ENCODE measurements at regions not wholly inside any gene's neighbourhood (a gene's known extent, or its start where the extent isn't known, plus 50 kb on each side); places are given as distances from the start of the nearest gene placed in this dataset.

DNA sequence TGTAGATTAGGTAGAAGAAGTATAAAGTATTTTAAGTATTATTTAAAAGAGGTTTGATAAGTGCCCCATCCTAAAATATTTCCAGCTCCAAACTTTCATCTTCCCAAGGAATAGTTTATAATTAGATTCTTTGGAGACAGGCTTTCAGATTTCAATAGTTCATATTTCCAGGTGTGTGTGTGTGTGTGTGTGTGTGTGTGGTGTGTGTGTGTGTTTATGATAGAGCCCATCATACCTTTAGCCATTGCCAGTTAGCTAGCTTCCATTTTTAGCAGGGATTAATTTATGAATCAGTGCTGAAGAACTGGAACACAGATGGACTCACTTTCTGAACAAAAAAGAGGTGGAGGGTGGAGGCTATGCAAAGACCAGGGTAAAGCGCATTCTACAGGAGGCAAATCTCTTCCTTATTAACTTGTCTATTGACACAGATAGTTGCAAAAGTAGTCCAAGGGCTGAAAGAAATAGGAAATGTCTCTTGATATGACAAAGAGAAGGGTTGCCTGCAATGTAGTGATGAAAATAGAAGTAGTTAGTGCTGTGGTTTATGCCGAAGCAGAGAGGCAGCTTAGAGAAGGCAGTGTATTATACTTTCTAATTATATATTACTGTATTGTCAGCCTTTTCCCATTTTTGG is 301.1 kb downstream of the MAN2A1 start:
- Histone ChIP-seq H3K4me1 (ENCODE audit: insufficient read depth, poor library complexity, severe bottlenecking) (no peaks in the 10 kb centered on the region), H3K27ac (ENCODE audit: poor library complexity, severe bottlenecking) (no peak overlapping the region), H3K36me3 (ENCODE audit: low read depth) (no peaks in the 10 kb centered on the region), H3K27me3 (ENCODE audit: insufficient read depth, poor library complexity, severe bottlenecking) (peaks cover 16% of the 10 kb centered on the region), H3K9me3 (ENCODE audit: severe bottlenecking) (no peaks in the 10 kb centered on the region), H3K4me3 (ENCODE audit: severe bottlenecking) (no peak overlapping the region)
- TF ChIP-seq, protein P1, sequence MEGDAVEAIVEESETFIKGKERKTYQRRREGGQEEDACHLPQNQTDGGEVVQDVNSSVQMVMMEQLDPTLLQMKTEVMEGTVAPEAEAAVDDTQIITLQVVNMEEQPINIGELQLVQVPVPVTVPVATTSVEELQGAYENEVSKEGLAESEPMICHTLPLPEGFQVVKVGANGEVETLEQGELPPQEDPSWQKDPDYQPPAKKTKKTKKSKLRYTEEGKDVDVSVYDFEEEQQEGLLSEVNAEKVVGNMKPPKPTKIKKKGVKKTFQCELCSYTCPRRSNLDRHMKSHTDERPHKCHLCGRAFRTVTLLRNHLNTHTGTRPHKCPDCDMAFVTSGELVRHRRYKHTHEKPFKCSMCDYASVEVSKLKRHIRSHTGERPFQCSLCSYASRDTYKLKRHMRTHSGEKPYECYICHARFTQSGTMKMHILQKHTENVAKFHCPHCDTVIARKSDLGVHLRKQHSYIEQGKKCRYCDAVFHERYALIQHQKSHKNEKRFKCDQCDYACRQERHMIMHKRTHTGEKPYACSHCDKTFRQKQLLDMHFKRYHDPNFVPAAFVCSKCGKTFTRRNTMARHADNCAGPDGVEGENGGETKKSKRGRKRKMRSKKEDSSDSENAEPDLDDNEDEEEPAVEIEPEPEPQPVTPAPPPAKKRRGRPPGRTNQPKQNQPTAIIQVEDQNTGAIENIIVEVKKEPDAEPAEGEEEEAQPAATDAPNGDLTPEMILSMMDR (IDR thresholded peaks at IDR 0.05; ENCODE audit: poor library complexity, severe bottlenecking) = no peak
- no peak for ATAC-seq (ENCODE audit: low read depth)
- DNase-seq (ENCODE audit: low spot score) = no peak

DNA sequence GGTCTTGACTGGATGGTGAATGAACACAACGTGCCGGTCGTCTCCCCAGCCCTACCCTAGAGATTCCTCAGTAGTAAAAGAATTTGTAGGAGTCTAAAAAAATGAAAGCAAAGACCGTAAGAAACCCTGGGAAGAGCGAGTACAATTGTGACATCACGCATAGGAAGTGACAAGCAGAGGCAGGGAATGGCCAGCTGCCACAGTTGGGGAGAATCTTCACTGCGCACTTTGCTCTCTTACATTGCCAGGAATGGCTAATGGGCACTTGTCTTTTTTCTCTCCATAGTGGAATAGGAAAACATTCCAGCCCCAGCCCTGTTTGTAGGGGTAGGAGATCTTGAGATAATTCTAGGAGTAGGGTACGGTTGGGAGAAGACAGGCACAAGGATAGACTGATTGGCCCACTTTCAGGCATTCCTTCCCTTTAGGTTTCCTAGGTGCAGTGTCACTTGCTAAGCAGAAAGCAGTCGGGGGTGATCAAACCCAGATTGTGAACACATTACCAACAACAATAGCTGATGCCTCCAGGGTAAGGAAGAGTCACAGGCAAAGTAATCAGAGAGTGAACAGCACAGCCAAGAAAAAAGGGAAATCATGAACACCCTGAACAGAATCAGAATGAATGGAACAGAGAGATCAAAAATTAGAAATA is 302.7 kb downstream of the MAN2A1 start:
- ATAC-seq (ENCODE audit: low read depth) (no peak), DNase-seq (ENCODE audit: low spot score) (no peak)
- TF ChIP-seq, protein P1 (IDR thresholded peaks at IDR 0.05; ENCODE audit: poor library complexity, severe bottlenecking) = no peak

DNA sequence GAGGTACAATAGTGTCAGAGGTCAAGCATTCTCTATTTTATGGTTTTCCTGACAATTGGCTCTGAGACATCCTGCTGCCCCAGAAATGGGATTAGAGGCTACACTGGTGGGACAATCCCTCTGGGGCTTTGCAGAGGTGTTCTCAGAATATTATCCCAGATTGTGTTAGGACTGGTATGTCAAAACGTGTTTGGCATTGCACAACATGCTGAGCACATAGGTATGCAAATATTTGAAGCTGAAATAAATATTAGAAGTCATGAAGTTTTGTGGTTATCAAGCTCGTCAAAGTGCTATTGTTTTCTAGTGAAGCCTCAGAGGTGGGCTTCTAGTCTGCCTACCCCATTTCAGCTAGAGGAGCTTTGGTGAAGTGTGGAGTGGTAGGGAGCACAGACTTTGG is 304.4 kb downstream of the MAN2A1 start:
- Histone ChIP-seq H3K9me3 (ENCODE audit: severe bottlenecking) (no peaks in the 10 kb centered on the region), H3K27me3 (ENCODE audit: insufficient read depth, poor library complexity, severe bottlenecking) (peaks cover 9% of the 10 kb centered on the region), H3K4me1 (ENCODE audit: insufficient read depth, poor library complexity, severe bottlenecking) (no peaks in the 10 kb centered on the region), H3K36me3 (ENCODE audit: low read depth) (no peaks in the 10 kb centered on the region), H3K4me3 (ENCODE audit: severe bottlenecking) (no peak overlapping the region), H3K27ac (ENCODE audit: poor library complexity, severe bottlenecking) (no peak overlapping the region)
- TF ChIP-seq, protein P1 (IDR thresholded peaks at IDR 0.05; ENCODE audit: poor library complexity, severe bottlenecking) = no peak
- ATAC-seq (ENCODE audit: low read depth) (no peak), DNase-seq (ENCODE audit: low spot score) (no peak)

More for the DNA sequence above, 302.7 kb downstream of the MAN2A1 start:
- Histone ChIP-seq H3K9me3 (ENCODE audit: severe bottlenecking) (no peaks in the 10 kb centered on the region), H3K27ac (ENCODE audit: poor library complexity, severe bottlenecking) (no peak overlapping the region), H3K4me1 (ENCODE audit: insufficient read depth, poor library complexity, severe bottlenecking) (no peaks in the 10 kb centered on the region), H3K27me3 (ENCODE audit: insufficient read depth, poor library complexity, severe bottlenecking) (peaks cover 19% of the 10 kb centered on the region), H3K4me3 (ENCODE audit: severe bottlenecking) (no peak overlapping the region), H3K36me3 (ENCODE audit: low read depth) (no peaks in the 10 kb centered on the region)

DNA sequence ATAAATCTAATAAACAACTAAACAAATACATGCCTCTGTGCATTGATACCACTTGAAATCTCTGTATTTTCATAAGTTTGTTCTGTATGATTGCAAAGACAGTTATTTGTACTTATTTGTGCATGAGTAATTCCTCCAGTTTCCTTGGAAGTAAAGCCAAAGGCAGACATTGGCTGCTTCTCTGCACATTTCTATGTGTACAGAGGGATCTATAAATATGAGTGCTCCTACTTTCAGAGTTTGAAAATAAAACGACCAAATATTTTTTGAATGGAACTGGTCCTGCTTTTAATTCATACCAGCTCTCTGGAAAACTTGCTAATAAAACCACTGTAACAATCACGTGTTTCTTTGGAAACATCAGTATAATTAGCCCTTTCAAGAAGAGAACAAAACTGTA is 306.5 kb downstream of the MAN2A1 start:
- no peaks in the 10 kb centered on the region for H3K36me3 ChIP-seq (ENCODE audit: low read depth)
- no peaks in the 10 kb centered on the region for H3K9me3 ChIP-seq (ENCODE audit: severe bottlenecking)
- no peak for DNase-seq (ENCODE audit: low spot score)
- H3K4me3 ChIP-seq (ENCODE audit: severe bottlenecking) = no peak overlapping the region
- ATAC-seq (ENCODE audit: low read depth) = no peak
- H3K27ac ChIP-seq (ENCODE audit: poor library complexity, severe bottlenecking) = no peak overlapping the region
- TF ChIP-seq, protein P1 (IDR thresholded peaks at IDR 0.05; ENCODE audit: poor library complexity, severe bottlenecking) = no peak
- H3K27me3 ChIP-seq (ENCODE audit: insufficient read depth, poor library complexity, severe bottlenecking) = peaks cover 4% of the 10 kb centered on the region
- H3K4me1 ChIP-seq (ENCODE audit: insufficient read depth, poor library complexity, severe bottlenecking) = no peaks in the 10 kb centered on the region

DNA sequence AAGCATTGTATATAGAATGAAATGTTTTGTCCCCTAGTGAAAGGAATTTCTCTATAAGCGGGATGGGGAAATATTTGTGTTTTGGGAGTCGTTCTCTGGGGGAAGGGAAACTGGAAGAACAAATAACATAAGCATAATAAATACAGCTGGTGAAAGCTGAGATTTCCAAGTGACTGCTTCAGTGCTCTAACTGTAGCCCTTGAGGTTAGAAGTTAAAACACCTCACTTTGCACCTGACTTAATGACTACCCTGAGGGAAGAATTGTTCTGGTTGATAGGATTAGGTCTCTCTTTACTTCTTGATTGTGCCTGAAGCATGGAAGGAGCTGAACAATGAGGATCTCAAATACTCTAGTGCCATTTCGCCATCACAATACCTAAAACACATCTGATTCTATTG is 307.4 kb downstream of the MAN2A1 start:
- Histone ChIP-seq H3K4me1 (ENCODE audit: insufficient read depth, poor library complexity, severe bottlenecking) (no peaks in the 10 kb centered on the region), H3K9me3 (ENCODE audit: severe bottlenecking) (no peaks in the 10 kb centered on the region), H3K4me3 (ENCODE audit: severe bottlenecking) (no peak overlapping the region), H3K27ac (ENCODE audit: poor library complexity, severe bottlenecking) (no peak overlapping the region), H3K36me3 (ENCODE audit: low read depth) (no peaks in the 10 kb centered on the region), H3K27me3 (ENCODE audit: insufficient read depth, poor library complexity, severe bottlenecking) (peaks cover 4% of the 10 kb centered on the region)
- DNase-seq (ENCODE audit: low spot score) (no peak), ATAC-seq (ENCODE audit: low read depth) (no peak)
- TF ChIP-seq, protein P1 (IDR thresholded peaks at IDR 0.05; ENCODE audit: poor library complexity, severe bottlenecking) = no peak

Data from RWPE2 (cell line).